ENCODE measurements at regions not wholly inside any gene's neighbourhood (a gene's known extent, or its start where the extent isn't known, plus 50 kb on each side); places are given as distances from the start of the nearest gene placed in this dataset.

GRCh38 chr2:204492417-204492816 lies 52.9 kb upstream of the PARD3B start:
- TF ChIP-seq CTCF (IDR thresholded peaks at IDR 0.05; ENCODE audit: borderline replicate concordance, insufficient read depth, low read depth, low read length) = no peak

GRCh38 chr2:204494681-204495080 lies 50.6 kb upstream of the PARD3B start:
- no peak overlapping the region for H3K4me3 ChIP-seq (ENCODE audit: low read depth, low read length)
- TF ChIP-seq CTCF (IDR thresholded peaks at IDR 0.05; ENCODE audit: borderline replicate concordance, insufficient read depth, low read depth, low read length) = no peak

More at GRCh38 chr2:204492417-204492816, 52.9 kb upstream of the PARD3B start:
- no peak overlapping the region for H3K4me3 ChIP-seq (ENCODE audit: low read depth, low read length)

GRCh38 chr2:204495381-204495780 lies 49.9 kb upstream of the PARD3B start:
- TF ChIP-seq CTCF (IDR thresholded peaks at IDR 0.05; ENCODE audit: borderline replicate concordance, insufficient read depth, low read depth, low read length) = no peak
- H3K4me3 ChIP-seq (ENCODE audit: low read depth, low read length) = no peak overlapping the region

All from GM12875 (cell line).